Left ventricle myocardium inferior (tissue), 1 donor: ENCODE measurements at regions not wholly inside any gene's neighbourhood (a gene's known extent, or its start where the extent isn't known, plus 50 kb on each side); places are given as distances from the start of the nearest gene placed in this dataset.

Experiments used
- DNase-seq: peaks from one replicate; pipeline ENCODE4 v3.0.0-alpha.2; 2020
- H3K27ac ChIP-seq: fragments of 200-600 bp; replicated peaks from 2 replicates; pipeline ENCODE4 v1.8.0; 2021
- H3K27me3 ChIP-seq: fragments of 200-600 bp; 2 replicates; pipeline ENCODE4 v1.8.0; 2021; ENCODE audit warnings: low read depth
- H3K36me3 ChIP-seq: fragments of 200-600 bp; 2 replicates; pipeline ENCODE4 v1.8.0; 2021
- H3K4me1 ChIP-seq: fragments of 200-600 bp; 2 replicates; pipeline ENCODE4 v1.8.0; 2021
- H3K4me3 ChIP-seq: fragments of 200-600 bp; 2 replicates; pipeline ENCODE4 v1.8.0; 2021; ENCODE audit warnings: mild to moderate bottlenecking, moderate library complexity
- H3K9me3 ChIP-seq: fragments of 200-600 bp; replicated peaks from 2 replicates; pipeline ENCODE4 v1.8.0; 2021
- CTCF ChIP-seq: fragments of 200-600 bp; IDR thresholded peaks from 2 replicates; pipeline ENCODE4 v1.8.0; 2021; ENCODE audit warnings: antibody characterized with exemption, mild to moderate bottlenecking, borderline replicate concordance
- intact Hi-C: fragments of 100-400 bp; cut with micrococcal nuclease; formaldehyde crosslinking; loops from one replicate; pipeline ENCODE4 v1.11.0; 2022
- donor health status: DM: no; HTN: yes; CAD: no; lungs with severe emphysema.

GRCh38 chr12:126198516-126198915 lies 1133.3 kb downstream of the AACS start:
- H3K27ac ChIP-seq: no peak overlapping the region
- intact Hi-C loops: no loop called here

DNA sequence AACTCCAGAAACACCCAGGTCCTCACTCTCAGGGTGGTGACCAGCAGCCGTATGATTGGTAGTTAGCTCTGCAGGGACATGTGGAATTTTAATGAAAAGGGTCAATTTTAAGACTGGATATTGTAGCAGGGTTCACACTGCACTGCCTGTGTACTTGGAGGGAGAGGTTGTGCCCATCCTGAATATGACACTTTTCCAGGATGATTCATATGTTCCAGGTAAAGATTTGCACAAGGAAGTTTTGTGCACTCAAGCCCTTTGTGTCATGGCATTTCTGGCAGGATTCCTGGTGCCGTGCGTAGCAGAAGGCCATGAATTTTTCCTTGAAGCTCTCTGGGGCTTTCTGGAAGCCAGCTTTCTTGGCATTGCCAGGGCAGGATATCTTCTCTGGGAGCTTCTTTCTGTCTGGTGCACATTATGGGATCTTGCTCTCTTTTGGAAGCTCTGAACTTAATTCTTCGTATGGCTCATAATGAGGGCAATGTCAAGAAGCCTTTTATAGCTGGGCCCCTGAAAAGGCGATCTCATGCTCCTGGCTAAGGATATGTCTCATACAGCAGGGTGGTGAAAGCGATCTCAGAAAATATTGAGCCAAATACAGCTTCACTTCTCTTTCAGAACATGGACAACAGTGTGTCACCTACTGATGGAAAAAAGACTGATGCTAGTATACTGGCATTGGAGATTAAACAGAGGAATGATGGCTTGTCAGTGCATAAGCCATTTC lies 1133.9 kb downstream of the AACS start:
- no peaks in the 10 kb centered on the region for H3K4me1 ChIP-seq
- no peaks in the 10 kb centered on the region for H3K36me3 ChIP-seq
- peaks cover 19% of the 10 kb centered on the region for H3K27me3 ChIP-seq
- DNase-seq: no peak
- TF ChIP-seq CTCF: no peak
- intact Hi-C loops: no loop called here
- H3K9me3 ChIP-seq: no peaks in the 10 kb centered on the region
- H3K4me3 ChIP-seq: no peak overlapping the region
- H3K27ac ChIP-seq: no peak overlapping the region

More at GRCh38 chr12:126198516-126198915, 1133.3 kb downstream of the AACS start:
- no peaks in the 10 kb centered on the region for H3K9me3 ChIP-seq
- H3K27me3 ChIP-seq: peaks cover 14% of the 10 kb centered on the region
- H3K36me3 ChIP-seq: no peaks in the 10 kb centered on the region
- no peak overlapping the region for H3K4me3 ChIP-seq
- H3K4me1 ChIP-seq: no peaks in the 10 kb centered on the region
- DNase-seq: no peak
- TF ChIP-seq CTCF: no peak

DNA sequence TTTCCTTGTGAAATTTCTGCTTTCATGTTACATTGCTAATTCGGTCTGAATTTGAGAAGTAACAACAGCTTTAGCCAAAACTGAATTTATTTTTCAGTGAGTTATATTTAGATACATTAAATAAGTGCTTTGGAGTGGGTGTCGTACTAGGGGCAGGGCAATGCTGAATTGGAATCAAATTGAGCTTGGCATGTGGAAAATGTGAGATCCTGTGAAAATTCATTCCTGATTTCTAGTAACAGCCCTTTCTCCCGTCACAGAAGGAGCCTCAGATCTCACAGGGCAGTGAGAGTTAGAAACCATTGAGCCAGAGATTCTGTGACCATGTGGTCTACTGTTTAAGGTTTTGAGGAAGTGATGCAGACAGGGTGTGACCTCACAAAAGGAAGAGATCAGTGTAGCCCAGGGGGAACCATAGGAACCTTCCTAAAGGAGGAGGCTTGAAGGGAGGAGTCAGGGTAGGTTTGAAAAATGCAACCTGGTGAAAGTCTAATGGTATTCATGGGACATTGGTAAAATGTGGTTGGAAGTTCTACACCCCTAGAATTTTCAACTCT lies 1136.8 kb downstream of the AACS start:
- intact Hi-C loops: no loop called here
- TF ChIP-seq CTCF: no peak
- DNase-seq: no peak

DNA sequence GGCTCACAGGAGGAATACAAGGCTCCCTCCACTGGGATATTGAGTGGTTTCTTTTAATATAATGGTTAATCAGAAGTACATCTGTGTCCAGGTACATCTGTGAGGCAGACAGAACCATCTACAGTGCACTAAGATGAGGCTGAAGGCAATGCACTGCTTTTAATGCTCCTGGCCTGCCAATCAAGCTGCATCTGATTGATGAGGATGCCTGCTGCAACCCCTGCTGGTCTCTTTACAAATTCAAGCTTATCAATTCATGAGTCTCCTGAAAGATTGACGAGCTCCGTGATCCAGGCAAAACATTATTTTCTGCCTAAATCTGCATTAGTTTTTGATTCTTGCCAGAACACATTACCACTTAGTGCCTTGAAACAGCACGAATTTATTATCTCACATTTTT lies 1139.1 kb downstream of the AACS start:
- no peak for DNase-seq
- Histone ChIP-seq H3K4me1 (no peaks in the 10 kb centered on the region), H3K36me3 (no peaks in the 10 kb centered on the region), H3K9me3 (no peaks in the 10 kb centered on the region), H3K27me3 (peaks cover 43% of the 10 kb centered on the region), H3K4me3 (no peak overlapping the region), H3K27ac (no peak overlapping the region)
- intact Hi-C loops: no loop called here
- TF ChIP-seq CTCF: no peak

More for the DNA sequence above, 1136.8 kb downstream of the AACS start:
- Histone ChIP-seq H3K4me1 (no peaks in the 10 kb centered on the region), H3K27ac (no peak overlapping the region), H3K27me3 (peaks cover 43% of the 10 kb centered on the region), H3K4me3 (no peak overlapping the region), H3K9me3 (no peaks in the 10 kb centered on the region), H3K36me3 (no peaks in the 10 kb centered on the region)

DNA sequence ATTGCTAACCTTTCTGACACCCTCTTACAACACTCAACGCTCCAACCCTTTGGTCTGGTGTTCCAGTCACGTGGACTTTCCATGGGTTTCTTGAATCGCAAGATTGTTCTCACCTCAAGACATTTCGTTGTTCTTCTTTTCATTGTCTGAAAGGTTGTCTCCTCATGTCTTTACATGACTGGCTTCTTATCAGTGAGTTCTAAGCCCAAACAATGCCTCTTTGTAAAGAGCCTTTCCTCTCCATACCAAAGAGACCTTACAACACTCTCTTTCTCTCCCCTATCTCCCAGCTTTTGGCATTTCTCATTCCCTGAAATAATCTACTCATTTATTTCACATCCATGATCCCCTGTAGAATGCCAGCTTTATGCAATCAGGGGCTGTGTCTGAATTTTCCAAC lies 1144.8 kb downstream of the AACS start:
- Histone ChIP-seq H3K4me3 (no peak overlapping the region), H3K27me3 (peaks cover 45% of the 10 kb centered on the region), H3K27ac (no peak overlapping the region), H3K36me3 (no peaks in the 10 kb centered on the region), H3K4me1 (no peaks in the 10 kb centered on the region), H3K9me3 (no peaks in the 10 kb centered on the region)
- intact Hi-C loops: no loop called here
- DNase-seq: no peak
- no peak for TF ChIP-seq CTCF
